HUDEP-2 (cell line): ENCODE measurements at regions not wholly inside any gene's neighbourhood (a gene's known extent, or its start where the extent isn't known, plus 50 kb on each side); places are given as distances from the start of the nearest gene placed in this dataset.
"Not testable (repeated sequence)": the region's sequence is repeated elsewhere in the genome, so short reads cannot be mapped to it uniquely, and the experiment has no call there.

ENCODE experiments used
- DNase-seq, 76 experiments: peaks; one replicate each; lab custom pipeline; 2025; ENCODE audit not compliant: unreplicated experiment in 76 of 76; lab: John Stamatoyannopoulos, UW

DNA sequence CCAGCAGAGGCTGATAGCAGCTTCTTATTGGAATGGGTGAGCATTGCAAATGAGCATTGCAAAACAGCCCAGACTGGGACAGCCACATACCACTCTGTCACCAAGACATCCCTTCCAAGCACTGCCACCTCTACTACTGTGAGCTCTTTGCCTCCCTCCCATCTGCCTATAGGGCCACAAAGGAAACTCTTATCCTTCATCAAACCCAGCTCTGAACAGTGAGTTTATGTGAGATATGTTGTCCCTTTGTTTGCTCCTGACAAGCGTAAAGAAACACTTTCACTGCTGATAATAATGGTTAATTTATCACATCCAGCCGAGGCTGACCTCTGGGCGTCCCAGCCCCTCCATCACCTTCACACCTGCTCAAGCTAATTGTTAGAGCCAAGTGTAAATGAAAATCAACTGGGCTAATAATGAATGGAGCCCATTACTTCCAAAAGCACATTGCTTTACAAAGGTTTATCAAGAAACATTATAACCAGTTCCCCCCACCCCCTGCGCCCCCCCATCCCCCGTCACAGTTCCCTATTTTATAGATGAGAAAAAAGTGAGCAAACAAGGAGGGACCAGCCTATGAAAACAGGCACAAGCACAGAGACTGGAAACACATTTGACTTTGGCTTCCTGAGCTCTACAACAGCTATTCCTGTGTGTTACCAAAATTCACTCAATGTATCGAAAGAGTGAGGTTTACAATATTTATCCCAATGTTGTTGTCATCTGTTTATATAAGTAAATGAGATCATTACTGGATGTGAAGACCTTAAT lies 146.3 kb downstream of the ANXA2 start:
- DNase-seq = no peak

- DNase-seq = no peak
Observed at GRCh38 chr15:60254416-60254815, 143.4 kb downstream of the ANXA2 start.

DNA sequence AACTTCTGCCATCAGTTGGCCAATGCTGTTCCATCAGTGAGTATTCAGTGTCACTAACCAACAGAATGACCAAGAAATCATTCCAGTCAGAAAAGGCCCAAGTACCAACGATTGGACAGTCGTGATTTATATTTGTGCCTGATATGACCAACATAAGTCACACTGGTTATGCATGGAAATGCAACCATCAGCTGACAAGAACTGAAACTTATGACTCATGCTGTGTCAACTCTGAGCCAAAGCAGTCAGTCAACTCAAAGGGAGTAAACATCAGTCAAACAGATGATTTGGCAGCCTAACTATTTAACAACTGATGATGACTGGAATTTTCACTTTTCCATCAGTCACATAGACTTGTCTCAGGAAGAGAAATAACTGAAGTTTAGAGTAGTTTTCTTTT lies 142.4 kb downstream of the ANXA2 start:
- DNase-seq = peak in 2 of 76 experiments; percentile 3 to 4

DNA sequence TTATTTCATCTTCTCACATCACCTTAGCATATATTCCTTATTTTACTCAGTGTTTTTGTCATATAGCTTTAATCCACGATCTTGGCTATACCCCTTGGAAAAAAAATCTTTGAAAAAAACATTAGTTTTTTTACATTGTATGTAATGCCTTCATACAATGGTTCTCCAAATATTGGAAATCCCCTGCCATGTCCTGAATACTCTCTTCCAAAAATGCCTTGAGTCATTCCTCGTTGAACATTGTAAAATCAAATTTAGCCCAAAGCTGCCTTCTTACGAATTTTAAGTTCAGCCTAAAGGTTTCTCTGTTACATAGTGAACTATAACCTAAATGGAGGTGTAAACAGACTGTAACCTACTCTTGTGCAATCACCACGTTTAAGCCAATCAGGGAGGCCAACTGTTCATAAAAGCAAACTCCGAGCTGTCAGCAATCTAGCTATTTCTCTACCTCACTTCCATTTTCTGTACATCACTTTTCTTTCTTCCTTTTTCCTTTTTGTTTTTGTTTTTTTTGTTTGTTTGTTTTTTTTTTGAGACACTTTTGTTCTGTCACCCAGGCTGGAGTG lies 140.1 kb downstream of the ANXA2 start:
- DNase-seq = no peak

- no peak for DNase-seq
Observed at GRCh38 chr15:60259469-60259868, 138.3 kb downstream of the ANXA2 start.

- no peak for DNase-seq
Observed at GRCh38 chr15:60264088-60264487, 133.7 kb downstream of the ANXA2 start.

DNA sequence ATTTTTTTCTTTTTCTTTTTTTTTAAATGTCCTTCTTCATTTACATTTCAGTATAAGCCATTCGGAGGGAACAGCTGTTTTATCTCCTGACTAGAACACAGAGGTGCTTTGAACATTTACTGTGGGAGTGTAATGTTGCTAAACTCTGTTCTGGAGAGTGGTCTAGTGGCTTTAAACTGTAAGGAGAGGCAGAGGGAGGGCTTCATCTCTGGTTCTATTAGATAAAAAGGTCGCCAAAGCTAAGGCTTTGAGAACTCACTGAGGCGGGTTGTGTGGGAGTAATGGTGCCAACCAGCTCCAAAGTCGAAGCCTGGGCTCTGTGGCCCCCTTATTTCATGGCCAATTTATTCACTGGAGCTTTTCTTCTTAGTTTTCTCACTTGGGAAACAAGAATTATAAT lies 133.2 kb downstream of the ANXA2 start:
- peak in 3 of 76 experiments; percentile 4 to 18 (median 4) for DNase-seq

DNA sequence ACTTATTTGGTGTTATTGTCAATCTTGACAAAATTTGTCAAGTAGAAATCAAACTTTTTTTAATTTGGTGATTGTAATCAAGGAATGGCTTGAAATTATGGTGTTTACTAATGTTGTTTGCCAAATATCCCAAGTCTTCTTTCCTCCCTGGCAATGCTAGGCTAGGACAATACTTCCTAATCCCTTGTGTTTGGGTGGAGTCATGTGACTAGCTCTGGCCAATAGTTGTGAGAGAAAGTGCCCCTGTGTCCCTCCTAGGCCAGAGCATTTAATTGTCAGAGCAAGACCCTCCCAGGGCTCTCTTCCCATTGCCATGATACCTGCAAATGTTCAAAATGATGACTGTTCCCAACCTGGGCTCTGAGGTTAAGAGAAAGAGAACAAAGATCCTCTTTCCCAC lies 132.7 kb downstream of the ANXA2 start:
- no peak for DNase-seq

DNA sequence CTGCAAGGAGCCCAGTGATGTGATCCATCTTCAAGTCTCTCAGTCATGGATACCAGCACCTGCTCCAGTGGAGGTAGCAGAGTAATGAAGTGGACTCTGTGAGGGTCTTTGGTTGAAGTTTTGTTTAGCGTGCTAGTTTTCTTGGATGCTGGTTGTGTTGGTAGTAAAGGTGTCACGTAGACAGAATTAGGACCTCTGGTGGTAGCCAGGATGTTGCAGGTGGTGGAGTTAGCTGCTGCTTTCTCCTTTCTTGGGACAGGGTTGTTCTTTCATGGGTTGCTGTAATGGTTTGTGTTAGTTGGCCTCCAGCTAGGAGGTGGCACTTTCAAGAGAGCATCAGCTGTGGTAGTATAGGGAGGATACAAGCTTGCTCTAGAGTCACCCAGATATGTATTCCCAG lies 125.2 kb downstream of the ANXA2 start:
- DNase-seq = no peak

GRCh38 chr15:60275624-60276023 lies 122.2 kb downstream of the ANXA2 start:
- DNase-seq = no peak

DNA sequence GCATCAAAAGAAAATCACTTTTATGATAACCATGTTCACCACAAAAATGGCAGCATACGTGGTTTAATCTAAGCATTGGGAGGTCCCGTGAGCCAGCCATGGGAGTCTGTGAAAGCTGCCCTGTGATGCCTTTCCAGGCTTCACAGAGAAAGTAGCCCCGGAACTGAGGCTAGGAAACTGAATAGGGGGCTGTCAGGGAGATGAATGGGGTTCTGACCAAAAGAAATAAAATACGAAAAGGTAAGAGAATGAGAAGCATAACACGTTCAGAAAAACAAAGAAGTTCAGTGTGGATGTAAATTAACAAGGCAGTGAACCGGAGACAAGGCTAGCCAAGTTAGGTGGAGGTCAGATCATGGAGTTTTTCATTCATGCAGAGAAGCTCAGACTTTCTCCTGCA lies 118.9 kb downstream of the ANXA2 start:
- DNase-seq = no peak

GRCh38 chr15:60280259-60280658 lies 117.5 kb downstream of the ANXA2 start:
- no peak for DNase-seq

- no peak for DNase-seq
Observed at GRCh38 chr15:60283936-60284335, 113.8 kb downstream of the ANXA2 start.

DNA sequence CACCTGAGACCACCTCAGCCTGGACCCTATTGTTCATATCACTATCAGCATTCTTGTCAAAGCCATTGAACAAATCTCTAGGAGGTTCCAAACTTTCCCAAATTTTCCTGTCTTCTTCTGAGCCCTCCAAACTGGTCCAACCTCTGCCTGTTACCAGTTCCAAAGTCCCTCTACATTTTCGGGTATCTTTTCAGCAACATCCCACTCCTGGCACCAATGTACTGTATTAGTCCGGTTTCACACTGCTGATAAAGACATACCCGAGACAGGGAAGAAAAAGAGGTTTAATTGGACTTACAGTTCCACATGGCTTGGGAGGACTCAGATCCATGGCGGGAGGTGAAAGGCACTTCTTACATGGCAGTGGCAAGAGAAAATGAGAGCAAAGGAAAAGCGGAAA lies 101.9 kb downstream of the ANXA2 start:
- DNase-seq = not testable (repeated sequence)

DNA sequence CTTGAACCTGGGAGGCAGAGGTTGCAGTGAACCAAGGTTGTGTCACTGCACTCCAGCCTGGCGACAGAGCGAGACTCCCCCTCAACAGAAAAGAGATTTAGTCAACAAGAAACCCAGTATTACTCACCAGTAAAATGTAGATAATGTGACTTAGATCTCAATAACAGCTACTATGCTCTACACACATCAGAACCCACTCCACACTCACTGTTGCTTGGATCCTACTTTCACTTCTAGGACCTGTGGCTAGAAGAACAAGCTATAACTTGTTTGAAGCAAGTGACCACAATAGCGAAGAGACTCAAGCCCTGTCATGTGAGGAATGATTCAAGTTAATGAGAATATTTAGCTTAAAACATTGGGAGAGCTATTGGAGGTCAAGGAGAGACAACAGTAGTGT lies 100.7 kb downstream of the ANXA2 start:
- no peak for DNase-seq
